ENCODE measurements at regions not wholly inside any gene's neighbourhood (a gene's known extent, or its start where the extent isn't known, plus 50 kb on each side); places are given as distances from the start of the nearest gene placed in this dataset.
"Not testable (repeated sequence)": the region's sequence is repeated elsewhere in the genome, so short reads cannot be mapped to it uniquely, and the experiment has no call there.

GRCh38 chr2:184060268-184060667 lies 538.1 kb upstream of the ZNF804A start:
- TF ChIP-seq EZH2 (IDR thresholded peaks at IDR 0.05); CTCF (IDR thresholded peaks at IDR 0.05 in 2 of 3, conservative IDR thresholded peaks at IDR 0.05 in 1 of 3; ENCODE audit: borderline replicate concordance in 1 of 3, insufficient read depth in 1 of 3, low read depth in 2 of 3, low read length in 2 of 3); MAX (IDR thresholded peaks at IDR 0.05); POLR2A (IDR thresholded peaks at IDR 0.05; ENCODE audit: borderline replicate concordance, extremely low read depth, insufficient read depth, insufficient read length); TCF7L2 (IDR thresholded peaks at IDR 0.05; ENCODE audit: borderline replicate concordance, extremely low read depth, insufficient read depth, insufficient read length); RAD21 (IDR thresholded peaks at IDR 0.05; ENCODE audit: low read depth); SIN3A (IDR thresholded peaks at IDR 0.05; ENCODE audit: low read depth); SP1 (IDR thresholded peaks at IDR 0.05; ENCODE audit: low read depth); CBX3 (IDR thresholded peaks at IDR 0.05; ENCODE audit: low read depth); ELF1 (IDR thresholded peaks at IDR 0.05; ENCODE audit: borderline replicate concordance, low read depth); POLR2AphosphoS5 (IDR thresholded peaks at IDR 0.05; ENCODE audit: low read depth, low read length): not testable (repeated sequence)
